BE2C (cell line): ENCODE measurements at regions not wholly inside any gene's neighbourhood (a gene's known extent, or its start where the extent isn't known, plus 50 kb on each side); places are given as distances from the start of the nearest gene placed in this dataset.

Source experiments
- DNase-seq: peaks from one replicate; pipeline ENCODE4 v3.0.0-alpha.2; 2020
- H3K27me3 ChIP-seq: fragments of 250-450 bp; sonication (Bioruptor Pico); 2 replicates; pipeline ENCODE4 v1.5.1; 2020; ENCODE audit warnings: mild to moderate bottlenecking
- H3K36me3 ChIP-seq: fragments of 250-450 bp; sonication (Bioruptor Pico); 2 replicates; pipeline ENCODE4 v1.5.1; 2020; ENCODE audit warnings: mild to moderate bottlenecking
- H3K4me1 ChIP-seq: fragments of 250-450 bp; sonication (Bioruptor Pico); 2 replicates; pipeline ENCODE4 v1.5.1; 2020
- H3K4me3 ChIP-seq: 2 replicates; pipeline ENCODE4 v1.5.1; 2011; ENCODE audit warnings: low read depth, low read length
- H3K9me3 ChIP-seq: fragments of 250-450 bp; sonication (Bioruptor Pico); 2 replicates; pipeline ENCODE4 v1.5.1; 2020
- CTCF ChIP-seq: IDR thresholded peaks from 2 replicates; pipeline ENCODE4 v1.5.1; 2012; ENCODE audit warnings: mild to moderate bottlenecking, low read depth, low read length

- H3K36me3 ChIP-seq: no peaks in the 10 kb centered on the region
- no peaks in the 10 kb centered on the region for H3K9me3 ChIP-seq
- H3K4me3 ChIP-seq: no peak overlapping the region
- no peaks in the 10 kb centered on the region for H3K4me1 ChIP-seq
- H3K27me3 ChIP-seq: no peaks in the 10 kb centered on the region
- TF ChIP-seq CTCF: no peak
- DNase-seq: no peak
These were observed 160.6 kb upstream of the BDNF start for GRCh38 chr11:27860811-27861210.

GRCh38 chr11:27858866-27859265 is 158.6 kb upstream of the BDNF start:
- no peaks in the 10 kb centered on the region for H3K36me3 ChIP-seq
- no peaks in the 10 kb centered on the region for H3K27me3 ChIP-seq
- H3K9me3 ChIP-seq: no peaks in the 10 kb centered on the region
- no peak overlapping the region for H3K4me3 ChIP-seq
- no peaks in the 10 kb centered on the region for H3K4me1 ChIP-seq
- TF ChIP-seq CTCF: no peak
- DNase-seq: no peak

- TF ChIP-seq CTCF: no peak
- Histone ChIP-seq H3K4me1 (no peaks in the 10 kb centered on the region), H3K36me3 (no peaks in the 10 kb centered on the region), H3K27me3 (no peaks in the 10 kb centered on the region), H3K4me3 (no peak overlapping the region), H3K9me3 (no peaks in the 10 kb centered on the region)
- no peak for DNase-seq
These were observed 157.3 kb upstream of the BDNF start for GRCh38 chr11:27857588-27857987.

- Histone ChIP-seq H3K9me3 (no peaks in the 10 kb centered on the region), H3K4me3 (no peak overlapping the region), H3K27me3 (no peaks in the 10 kb centered on the region), H3K36me3 (no peaks in the 10 kb centered on the region), H3K4me1 (no peaks in the 10 kb centered on the region)
- no peak for DNase-seq
- TF ChIP-seq CTCF: no peak
These were observed 156.8 kb upstream of the BDNF start for GRCh38 chr11:27857014-27857413.

GRCh38 chr11:27848423-27848822 is 148.2 kb upstream of the BDNF start:
- no peak for TF ChIP-seq CTCF
- Histone ChIP-seq H3K4me1 (no peaks in the 10 kb centered on the region), H3K27me3 (no peaks in the 10 kb centered on the region), H3K9me3 (no peaks in the 10 kb centered on the region), H3K4me3 (no peak overlapping the region), H3K36me3 (no peaks in the 10 kb centered on the region)
- no peak for DNase-seq

GRCh38 chr11:27847496-27847895 is 147.2 kb upstream of the BDNF start:
- Histone ChIP-seq H3K4me1 (no peaks in the 10 kb centered on the region), H3K36me3 (no peaks in the 10 kb centered on the region), H3K27me3 (no peaks in the 10 kb centered on the region), H3K4me3 (no peak overlapping the region), H3K9me3 (no peaks in the 10 kb centered on the region)
- no peak for TF ChIP-seq CTCF
- DNase-seq: no peak
